ENCODE measurements at regions not wholly inside any gene's neighbourhood (a gene's known extent, or its start where the extent isn't known, plus 50 kb on each side); places are given as distances from the start of the nearest gene placed in this dataset.

GRCh38 chr20:56800088-56800487, 171.0 kb downstream of the TFAP2C start:
- DNase-seq (ENCODE audit: low read depth) = no peak

GRCh38 chr20:56801971-56802755, 173.1 kb downstream of the TFAP2C start:
- DNase-seq (ENCODE audit: low read depth) = no peak

- DNase-seq (ENCODE audit: low read depth) = no peak
Measured at GRCh38 chr20:56802805-56803204, 173.7 kb downstream of the TFAP2C start.

- DNase-seq (ENCODE audit: low read depth) = no peak
Measured at GRCh38 chr20:56805313-56805712, 176.2 kb downstream of the TFAP2C start.

GRCh38 chr20:56805966-56806365, 176.9 kb downstream of the TFAP2C start:
- DNase-seq (ENCODE audit: low read depth) = no peak

GRCh38 chr20:56806952-56807517, 177.9 kb downstream of the TFAP2C start:
- no peak for DNase-seq (ENCODE audit: low read depth)

GRCh38 chr20:56808117-56808725, 179.1 kb downstream of the TFAP2C start:
- no peak for DNase-seq (ENCODE audit: low read depth)

GRCh38 chr20:56808732-56809131, 179.6 kb downstream of the TFAP2C start:
- no peak for DNase-seq (ENCODE audit: low read depth)

GRCh38 chr20:56809668-56810067, 180.6 kb downstream of the TFAP2C start:
- peak; percentile 54 for DNase-seq (ENCODE audit: low read depth)

- peak; percentile 48 for DNase-seq (ENCODE audit: low read depth)
Measured at GRCh38 chr20:56810141-56810540, 181.0 kb downstream of the TFAP2C start.

GRCh38 chr20:56815796-56816195, 186.7 kb downstream of the TFAP2C start:
- DNase-seq (ENCODE audit: low read depth) = no peak

GRCh38 chr20:56816349-56816748, 187.2 kb downstream of the TFAP2C start:
- DNase-seq (ENCODE audit: low read depth) = no peak

- DNase-seq (ENCODE audit: low read depth) = no peak
Measured at GRCh38 chr20:56817780-56818675, 188.9 kb downstream of the TFAP2C start.

- no peak for DNase-seq (ENCODE audit: low read depth)
Measured at GRCh38 chr20:56820984-56821383, 191.9 kb downstream of the TFAP2C start.

- DNase-seq (ENCODE audit: low read depth) = no peak
Measured at GRCh38 chr20:56826306-56826704, 197.2 kb downstream of the TFAP2C start.

GRCh38 chr20:56826705-56827665, 197.9 kb downstream of the TFAP2C start:
- peak; percentile 82 for DNase-seq (ENCODE audit: low read depth)

GRCh38 chr20:56827763-56828162, 198.7 kb downstream of the TFAP2C start:
- no peak for DNase-seq (ENCODE audit: low read depth)

- no peak for DNase-seq (ENCODE audit: low read depth)
Measured at GRCh38 chr20:56828402-56828801, 199.3 kb downstream of the TFAP2C start.

GRCh38 chr20:56829788-56830385, 200.8 kb downstream of the TFAP2C start:
- DNase-seq (ENCODE audit: low read depth) = no peak

- DNase-seq (ENCODE audit: low read depth) = no peak
Measured at GRCh38 chr20:56831795-56832194, 202.7 kb downstream of the TFAP2C start.

- DNase-seq (ENCODE audit: low read depth) = no peak
Measured at GRCh38 chr20:56833427-56833826, 204.3 kb downstream of the TFAP2C start.

All from RPMI7951 (cell line).